ENCODE measurements at regions not wholly inside any gene's neighbourhood (a gene's known extent, or its start where the extent isn't known, plus 50 kb on each side); places are given as distances from the start of the nearest gene placed in this dataset.

GRCh38 chr3:73141525-73141924, 80.1 kb downstream of the EBLN2 start:
- Histone ChIP-seq H3K4me3 (no peak overlapping the region), H2AFZ (replicated peaks) (no peak overlapping the region), H3K4me1 (peaks cover 18% of the 10 kb centered on the region), H3K9ac (no peak overlapping the region), H3K27me3 (no peaks in the 10 kb centered on the region), H3K79me2 (ENCODE audit: low read depth) (no peaks in the 10 kb centered on the region), H3K9me3 (ENCODE audit: low read depth) (no peaks in the 10 kb centered on the region), H3F3A (ENCODE audit: low read depth) (no peaks in the 10 kb centered on the region), H3K36me3 (no peaks in the 10 kb centered on the region), H3K4me2 (no peak overlapping the region), H3K27ac (no peak overlapping the region), H4K20me1 (ENCODE audit: low read depth) (no peaks in the 10 kb centered on the region)
- DNase-seq (ENCODE audit: low spot score) = no peak
- Mint-ChIP-seq H3K27me3 (ENCODE audit: insufficient read depth, low read depth) (peaks cover 2% of the 10 kb centered on the region), H3K36me3 (no peaks in the 10 kb centered on the region), H3K27ac (no peak overlapping the region), H3K4me3 (no peak overlapping the region), H3K4me1 (peaks cover 21% of the 10 kb centered on the region), H3K9me3 (no peaks in the 10 kb centered on the region)
- TF ChIP-seq EZH2 (IDR thresholded peaks at IDR 0.05) (no peak), EZH2phosphoT487 (IDR thresholded peaks at IDR 0.05) (no peak)
- TF ChIP-seq, protein P1, sequence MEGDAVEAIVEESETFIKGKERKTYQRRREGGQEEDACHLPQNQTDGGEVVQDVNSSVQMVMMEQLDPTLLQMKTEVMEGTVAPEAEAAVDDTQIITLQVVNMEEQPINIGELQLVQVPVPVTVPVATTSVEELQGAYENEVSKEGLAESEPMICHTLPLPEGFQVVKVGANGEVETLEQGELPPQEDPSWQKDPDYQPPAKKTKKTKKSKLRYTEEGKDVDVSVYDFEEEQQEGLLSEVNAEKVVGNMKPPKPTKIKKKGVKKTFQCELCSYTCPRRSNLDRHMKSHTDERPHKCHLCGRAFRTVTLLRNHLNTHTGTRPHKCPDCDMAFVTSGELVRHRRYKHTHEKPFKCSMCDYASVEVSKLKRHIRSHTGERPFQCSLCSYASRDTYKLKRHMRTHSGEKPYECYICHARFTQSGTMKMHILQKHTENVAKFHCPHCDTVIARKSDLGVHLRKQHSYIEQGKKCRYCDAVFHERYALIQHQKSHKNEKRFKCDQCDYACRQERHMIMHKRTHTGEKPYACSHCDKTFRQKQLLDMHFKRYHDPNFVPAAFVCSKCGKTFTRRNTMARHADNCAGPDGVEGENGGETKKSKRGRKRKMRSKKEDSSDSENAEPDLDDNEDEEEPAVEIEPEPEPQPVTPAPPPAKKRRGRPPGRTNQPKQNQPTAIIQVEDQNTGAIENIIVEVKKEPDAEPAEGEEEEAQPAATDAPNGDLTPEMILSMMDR (IDR thresholded peaks at IDR 0.05) = no peak

GRCh38 chr3:73143401-73143800, 81.9 kb downstream of the EBLN2 start:
- no peaks in the 10 kb centered on the region for H4K20me1 ChIP-seq (ENCODE audit: low read depth)
- peaks cover 18% of the 10 kb centered on the region for H3K4me1 ChIP-seq
- no peak overlapping the region for H2AFZ ChIP-seq (replicated peaks)
- no peaks in the 10 kb centered on the region for H3K79me2 ChIP-seq (ENCODE audit: low read depth)
- no peak overlapping the region for H3K9ac ChIP-seq
- H3K4me2 ChIP-seq = no peak overlapping the region
- Mint-ChIP-seq H3K4me1 (peaks cover 21% of the 10 kb centered on the region), H3K36me3 (no peaks in the 10 kb centered on the region), H3K9me3 (no peaks in the 10 kb centered on the region), H3K4me3 (no peak overlapping the region), H3K27ac (peak overlapping the region; percentile 48), H3K27me3 (ENCODE audit: insufficient read depth, low read depth) (peaks cover 2% of the 10 kb centered on the region)
- no peak for TF ChIP-seq EZH2phosphoT487 (IDR thresholded peaks at IDR 0.05)
- no peak for TF ChIP-seq EZH2 (IDR thresholded peaks at IDR 0.05)
- TF ChIP-seq, protein P1 (IDR thresholded peaks at IDR 0.05) = no peak
- no peaks in the 10 kb centered on the region for H3F3A ChIP-seq (ENCODE audit: low read depth)
- no peaks in the 10 kb centered on the region for H3K27me3 ChIP-seq
- H3K27ac ChIP-seq = no peak overlapping the region
- no peaks in the 10 kb centered on the region for H3K36me3 ChIP-seq
- DNase-seq (ENCODE audit: low spot score) = no peak
- H3K4me3 ChIP-seq = no peak overlapping the region
- H3K9me3 ChIP-seq (ENCODE audit: low read depth) = no peaks in the 10 kb centered on the region

DNA sequence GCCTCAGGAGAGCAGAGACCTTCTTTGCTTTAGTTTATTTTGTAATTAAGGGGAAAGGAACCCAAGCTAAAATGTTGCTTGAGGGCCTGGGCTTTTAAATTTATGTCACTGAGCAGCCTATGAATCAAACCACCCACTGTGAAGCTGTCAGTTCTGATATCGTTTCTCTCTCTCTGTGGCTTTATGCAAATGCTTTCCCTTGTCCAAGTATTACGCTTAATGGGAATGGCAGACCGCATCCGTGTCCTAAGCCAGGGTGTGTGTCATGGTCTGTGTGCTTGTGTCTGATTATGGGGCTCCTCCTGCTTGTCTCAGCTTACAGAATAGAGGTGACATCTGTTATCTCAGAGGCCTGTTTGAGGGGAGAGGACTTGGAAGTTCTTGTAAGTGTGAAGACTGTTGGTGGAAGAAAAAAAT, 82.4 kb downstream of the EBLN2 start:
- Histone ChIP-seq H3F3A (ENCODE audit: low read depth) (no peaks in the 10 kb centered on the region), H3K9ac (no peak overlapping the region), H3K4me2 (no peak overlapping the region), H3K9me3 (ENCODE audit: low read depth) (no peaks in the 10 kb centered on the region), H3K27ac (no peak overlapping the region), H2AFZ (replicated peaks) (no peak overlapping the region), H3K4me1 (peaks cover 18% of the 10 kb centered on the region), H3K27me3 (no peaks in the 10 kb centered on the region), H3K4me3 (no peak overlapping the region), H4K20me1 (ENCODE audit: low read depth) (no peaks in the 10 kb centered on the region), H3K36me3 (no peaks in the 10 kb centered on the region), H3K79me2 (ENCODE audit: low read depth) (no peaks in the 10 kb centered on the region)
- Mint-ChIP-seq H3K9me3 (no peaks in the 10 kb centered on the region), H3K36me3 (no peaks in the 10 kb centered on the region), H3K27ac (peak overlapping the region; percentile 12), H3K27me3 (ENCODE audit: insufficient read depth, low read depth) (peaks cover 2% of the 10 kb centered on the region), H3K4me1 (peaks cover 21% of the 10 kb centered on the region), H3K4me3 (peak overlapping the region; percentile 21)
- no peak for DNase-seq (ENCODE audit: low spot score)
- TF ChIP-seq EZH2phosphoT487 (IDR thresholded peaks at IDR 0.05) (no peak), EZH2 (IDR thresholded peaks at IDR 0.05) (no peak)
- TF ChIP-seq, protein P1 (IDR thresholded peaks at IDR 0.05) = no peak

Data from neural progenitor cell (in vitro differentiated cells).